ENCODE measurements at regions not wholly inside any gene's neighbourhood (a gene's known extent, or its start where the extent isn't known, plus 50 kb on each side); places are given as distances from the start of the nearest gene placed in this dataset.

DNA sequence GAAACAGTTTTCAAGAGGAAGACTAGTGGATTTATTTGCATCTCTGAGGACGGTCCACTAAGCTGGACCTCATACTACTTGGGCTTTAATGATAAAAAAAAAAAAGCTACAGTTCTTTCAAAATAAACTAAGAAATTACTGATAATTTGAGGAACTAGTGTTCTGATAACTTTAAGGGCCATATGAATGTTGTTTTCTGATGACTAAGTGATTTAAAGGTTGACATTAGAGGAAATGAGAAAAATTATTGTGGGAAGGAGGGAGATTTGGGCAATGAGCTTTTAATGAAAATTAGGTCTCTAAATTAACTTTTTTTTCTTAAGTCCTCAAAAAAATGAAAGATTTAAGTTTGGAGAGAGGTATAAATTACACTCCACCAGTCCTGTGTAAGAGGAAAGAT lies 60.8 kb upstream of the IL2 start:
- TF ChIP-seq EZH2 (IDR thresholded peaks at IDR 0.05; ENCODE audit: low read depth, unreplicated experiment) (no peak), CREB1 (CRISPR knock-in tag; IDR thresholded peaks at IDR 0.05; ENCODE audit: low read depth) (no peak)
- TF ChIP-seq, protein P1, sequence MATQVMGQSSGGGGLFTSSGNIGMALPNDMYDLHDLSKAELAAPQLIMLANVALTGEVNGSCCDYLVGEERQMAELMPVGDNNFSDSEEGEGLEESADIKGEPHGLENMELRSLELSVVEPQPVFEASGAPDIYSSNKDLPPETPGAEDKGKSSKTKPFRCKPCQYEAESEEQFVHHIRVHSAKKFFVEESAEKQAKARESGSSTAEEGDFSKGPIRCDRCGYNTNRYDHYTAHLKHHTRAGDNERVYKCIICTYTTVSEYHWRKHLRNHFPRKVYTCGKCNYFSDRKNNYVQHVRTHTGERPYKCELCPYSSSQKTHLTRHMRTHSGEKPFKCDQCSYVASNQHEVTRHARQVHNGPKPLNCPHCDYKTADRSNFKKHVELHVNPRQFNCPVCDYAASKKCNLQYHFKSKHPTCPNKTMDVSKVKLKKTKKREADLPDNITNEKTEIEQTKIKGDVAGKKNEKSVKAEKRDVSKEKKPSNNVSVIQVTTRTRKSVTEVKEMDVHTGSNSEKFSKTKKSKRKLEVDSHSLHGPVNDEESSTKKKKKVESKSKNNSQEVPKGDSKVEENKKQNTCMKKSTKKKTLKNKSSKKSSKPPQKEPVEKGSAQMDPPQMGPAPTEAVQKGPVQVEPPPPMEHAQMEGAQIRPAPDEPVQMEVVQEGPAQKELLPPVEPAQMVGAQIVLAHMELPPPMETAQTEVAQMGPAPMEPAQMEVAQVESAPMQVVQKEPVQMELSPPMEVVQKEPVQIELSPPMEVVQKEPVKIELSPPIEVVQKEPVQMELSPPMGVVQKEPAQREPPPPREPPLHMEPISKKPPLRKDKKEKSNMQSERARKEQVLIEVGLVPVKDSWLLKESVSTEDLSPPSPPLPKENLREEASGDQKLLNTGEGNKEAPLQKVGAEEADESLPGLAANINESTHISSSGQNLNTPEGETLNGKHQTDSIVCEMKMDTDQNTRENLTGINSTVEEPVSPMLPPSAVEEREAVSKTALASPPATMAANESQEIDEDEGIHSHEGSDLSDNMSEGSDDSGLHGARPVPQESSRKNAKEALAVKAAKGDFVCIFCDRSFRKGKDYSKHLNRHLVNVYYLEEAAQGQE (IDR thresholded peaks at IDR 0.05; ENCODE audit: unreplicated experiment): no peak
- TF ChIP-seq, protein P2, sequence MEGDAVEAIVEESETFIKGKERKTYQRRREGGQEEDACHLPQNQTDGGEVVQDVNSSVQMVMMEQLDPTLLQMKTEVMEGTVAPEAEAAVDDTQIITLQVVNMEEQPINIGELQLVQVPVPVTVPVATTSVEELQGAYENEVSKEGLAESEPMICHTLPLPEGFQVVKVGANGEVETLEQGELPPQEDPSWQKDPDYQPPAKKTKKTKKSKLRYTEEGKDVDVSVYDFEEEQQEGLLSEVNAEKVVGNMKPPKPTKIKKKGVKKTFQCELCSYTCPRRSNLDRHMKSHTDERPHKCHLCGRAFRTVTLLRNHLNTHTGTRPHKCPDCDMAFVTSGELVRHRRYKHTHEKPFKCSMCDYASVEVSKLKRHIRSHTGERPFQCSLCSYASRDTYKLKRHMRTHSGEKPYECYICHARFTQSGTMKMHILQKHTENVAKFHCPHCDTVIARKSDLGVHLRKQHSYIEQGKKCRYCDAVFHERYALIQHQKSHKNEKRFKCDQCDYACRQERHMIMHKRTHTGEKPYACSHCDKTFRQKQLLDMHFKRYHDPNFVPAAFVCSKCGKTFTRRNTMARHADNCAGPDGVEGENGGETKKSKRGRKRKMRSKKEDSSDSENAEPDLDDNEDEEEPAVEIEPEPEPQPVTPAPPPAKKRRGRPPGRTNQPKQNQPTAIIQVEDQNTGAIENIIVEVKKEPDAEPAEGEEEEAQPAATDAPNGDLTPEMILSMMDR (conservative IDR thresholded peaks at IDR 0.05; ENCODE audit: low read depth in 2 of 2): no peak
